Adrenal gland (tissue), 5 donors: ENCODE measurements at regions not wholly inside any gene's neighbourhood (a gene's known extent, or its start where the extent isn't known, plus 50 kb on each side); places are given as distances from the start of the nearest gene placed in this dataset.

Experiments used
- POLR2A ChIP-seq, 2 donors: fragments of 450-650 bp; IDR thresholded peaks; one replicate each; pipeline ENCODE4 v1.6.1; 2017; ENCODE audit warnings: antibody characterized with exemption in 2 of 2, mild to moderate bottlenecking in 2 of 2, moderate library complexity in 1 of 2
- TF ChIP-seq, protein P1 (sequence below), 6 experiments: fragments of 450-650 bp in 4 of 6; fragments of 200-600 bp in 2 of 6; sonication (generic) in 1 of 6; IDR thresholded peaks; 1 replicate in 5 of 6; 2 replicates in 1 of 6; pipeline versions ENCODE4 v1.5.1 to v1.8.0; 2016 to 2021; ENCODE audit warnings: antibody characterized with exemption in 6 of 6, mild to moderate bottlenecking in 2 of 6, moderate library complexity in 1 of 6
- donor health status: DM: no; HTN: no; CAD: no.

DNA sequence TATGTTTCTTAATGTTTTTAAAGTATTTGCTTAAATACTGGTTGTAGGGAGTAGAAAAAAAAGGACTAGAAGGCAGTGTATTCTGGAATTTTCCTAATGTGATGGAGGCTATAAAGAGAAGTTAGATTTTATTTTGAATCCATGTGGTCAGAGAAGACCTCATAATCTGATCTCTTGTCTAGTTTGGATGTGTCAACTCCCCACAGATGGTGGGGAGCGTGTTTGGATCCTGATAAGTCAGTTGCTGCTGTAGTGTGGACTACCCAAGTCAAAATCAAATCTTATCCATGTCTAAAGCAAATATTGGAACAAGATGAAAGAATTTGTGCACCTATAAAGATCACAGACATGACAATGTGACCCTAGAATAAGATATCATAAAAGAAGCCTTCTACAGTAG is 918.0 kb downstream of the LTN1 start:
- TF ChIP-seq, protein P1, sequence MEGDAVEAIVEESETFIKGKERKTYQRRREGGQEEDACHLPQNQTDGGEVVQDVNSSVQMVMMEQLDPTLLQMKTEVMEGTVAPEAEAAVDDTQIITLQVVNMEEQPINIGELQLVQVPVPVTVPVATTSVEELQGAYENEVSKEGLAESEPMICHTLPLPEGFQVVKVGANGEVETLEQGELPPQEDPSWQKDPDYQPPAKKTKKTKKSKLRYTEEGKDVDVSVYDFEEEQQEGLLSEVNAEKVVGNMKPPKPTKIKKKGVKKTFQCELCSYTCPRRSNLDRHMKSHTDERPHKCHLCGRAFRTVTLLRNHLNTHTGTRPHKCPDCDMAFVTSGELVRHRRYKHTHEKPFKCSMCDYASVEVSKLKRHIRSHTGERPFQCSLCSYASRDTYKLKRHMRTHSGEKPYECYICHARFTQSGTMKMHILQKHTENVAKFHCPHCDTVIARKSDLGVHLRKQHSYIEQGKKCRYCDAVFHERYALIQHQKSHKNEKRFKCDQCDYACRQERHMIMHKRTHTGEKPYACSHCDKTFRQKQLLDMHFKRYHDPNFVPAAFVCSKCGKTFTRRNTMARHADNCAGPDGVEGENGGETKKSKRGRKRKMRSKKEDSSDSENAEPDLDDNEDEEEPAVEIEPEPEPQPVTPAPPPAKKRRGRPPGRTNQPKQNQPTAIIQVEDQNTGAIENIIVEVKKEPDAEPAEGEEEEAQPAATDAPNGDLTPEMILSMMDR (IDR thresholded peaks at IDR 0.05): no peak
- TF ChIP-seq POLR2A (IDR thresholded peaks at IDR 0.05): no peak
